Ishikawa (cell line): ENCODE measurements at regions not wholly inside any gene's neighbourhood (a gene's known extent, or its start where the extent isn't known, plus 50 kb on each side); places are given as distances from the start of the nearest gene placed in this dataset.

Experiments used
- CREB1 ChIP-seq: IDR thresholded peaks from 2 replicates; pipeline ENCODE4 v1.6.1; 2012; ENCODE audit warnings: low read depth
- EP300 ChIP-seq: IDR thresholded peaks from 2 replicates; pipeline ENCODE4 v1.6.1; 2012; ENCODE audit warnings: borderline replicate concordance
- NFIC ChIP-seq: IDR thresholded peaks from 2 replicates; pipeline ENCODE4 v1.6.1; 2012
- TAF1 ChIP-seq: IDR thresholded peaks from 2 replicates; pipeline ENCODE4 v1.6.1; 2012; ENCODE audit warnings: low read depth, mild to moderate bottlenecking
- TEAD4 ChIP-seq: IDR thresholded peaks from 2 replicates; pipeline ENCODE4 v1.6.1; 2012
- TF ChIP-seq, protein P1 (sequence below): IDR thresholded peaks from 2 replicates; pipeline ENCODE4 v1.6.1; 2012
- TF ChIP-seq, protein P2 (sequence below): IDR thresholded peaks from 2 replicates; pipeline ENCODE4 v1.6.1; 2012; ENCODE audit warnings: low read depth, mild to moderate bottlenecking

DNA sequence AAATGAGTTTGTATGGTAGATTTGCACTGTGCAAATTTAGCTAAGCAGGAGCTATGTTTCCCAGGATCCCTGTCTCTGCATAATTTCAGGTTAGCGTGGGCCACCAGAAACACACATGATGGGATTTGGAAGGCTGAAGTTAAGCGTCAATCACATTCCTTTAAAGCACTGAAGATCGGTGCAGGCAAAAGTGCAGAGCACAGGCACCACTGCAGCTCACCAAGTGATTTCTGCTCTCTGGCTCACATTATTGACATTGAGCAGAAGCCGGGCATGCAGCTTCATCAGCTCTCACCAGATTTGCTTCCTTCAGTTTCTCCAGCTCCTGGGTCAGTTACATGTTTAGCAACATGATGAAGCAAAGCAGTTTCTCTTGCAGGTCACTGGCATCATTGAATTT is 256.4 kb upstream of the TGFBR2 start:
- TF ChIP-seq EP300 (no peak), TAF1 (no peak), TEAD4 (no peak), CREB1 (no peak), NFIC (no peak)
- TF ChIP-seq, protein P1, sequence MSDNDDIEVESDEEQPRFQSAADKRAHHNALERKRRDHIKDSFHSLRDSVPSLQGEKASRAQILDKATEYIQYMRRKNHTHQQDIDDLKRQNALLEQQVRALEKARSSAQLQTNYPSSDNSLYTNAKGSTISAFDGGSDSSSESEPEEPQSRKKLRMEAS = no peak
- TF ChIP-seq, protein P2, sequence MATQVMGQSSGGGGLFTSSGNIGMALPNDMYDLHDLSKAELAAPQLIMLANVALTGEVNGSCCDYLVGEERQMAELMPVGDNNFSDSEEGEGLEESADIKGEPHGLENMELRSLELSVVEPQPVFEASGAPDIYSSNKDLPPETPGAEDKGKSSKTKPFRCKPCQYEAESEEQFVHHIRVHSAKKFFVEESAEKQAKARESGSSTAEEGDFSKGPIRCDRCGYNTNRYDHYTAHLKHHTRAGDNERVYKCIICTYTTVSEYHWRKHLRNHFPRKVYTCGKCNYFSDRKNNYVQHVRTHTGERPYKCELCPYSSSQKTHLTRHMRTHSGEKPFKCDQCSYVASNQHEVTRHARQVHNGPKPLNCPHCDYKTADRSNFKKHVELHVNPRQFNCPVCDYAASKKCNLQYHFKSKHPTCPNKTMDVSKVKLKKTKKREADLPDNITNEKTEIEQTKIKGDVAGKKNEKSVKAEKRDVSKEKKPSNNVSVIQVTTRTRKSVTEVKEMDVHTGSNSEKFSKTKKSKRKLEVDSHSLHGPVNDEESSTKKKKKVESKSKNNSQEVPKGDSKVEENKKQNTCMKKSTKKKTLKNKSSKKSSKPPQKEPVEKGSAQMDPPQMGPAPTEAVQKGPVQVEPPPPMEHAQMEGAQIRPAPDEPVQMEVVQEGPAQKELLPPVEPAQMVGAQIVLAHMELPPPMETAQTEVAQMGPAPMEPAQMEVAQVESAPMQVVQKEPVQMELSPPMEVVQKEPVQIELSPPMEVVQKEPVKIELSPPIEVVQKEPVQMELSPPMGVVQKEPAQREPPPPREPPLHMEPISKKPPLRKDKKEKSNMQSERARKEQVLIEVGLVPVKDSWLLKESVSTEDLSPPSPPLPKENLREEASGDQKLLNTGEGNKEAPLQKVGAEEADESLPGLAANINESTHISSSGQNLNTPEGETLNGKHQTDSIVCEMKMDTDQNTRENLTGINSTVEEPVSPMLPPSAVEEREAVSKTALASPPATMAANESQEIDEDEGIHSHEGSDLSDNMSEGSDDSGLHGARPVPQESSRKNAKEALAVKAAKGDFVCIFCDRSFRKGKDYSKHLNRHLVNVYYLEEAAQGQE = no peak
